IMR-90 (cell line): ENCODE measurements at regions not wholly inside any gene's neighbourhood (a gene's known extent, or its start where the extent isn't known, plus 50 kb on each side); places are given as distances from the start of the nearest gene placed in this dataset.

ENCODE experiments used
- ATAC-seq: fragments of 200-7000 bp; cut with Tn5 transposase; 2 replicates; pipeline ENCODE4 v1.9.1; 2020; ENCODE audit warnings: low read depth, mild to moderate bottlenecking, moderate library complexity
- BruUV-seq: library from RNA; stranded (reverse); fragments of 400-500 nt; replicated peaks from 2 replicates; lab custom pipeline; 2021; lab: Mats Ljungman, UMichigan
- CTCF ChIA-PET: fragments of 300-600 bp; formaldehyde crosslinking; extraction: SDS; loops from one replicate; lab custom pipeline; 2021; ENCODE audit warnings: antibody characterized with exemption; lab: Yijun Ruan, JAX
- POLR2A ChIA-PET: fragments of 300-600 bp; sonication (Branson Sonifier 250); formaldehyde crosslinking; loops from one replicate; lab custom pipeline; 2022; ENCODE audit warnings: antibody characterized with exemption; ENCODE audit not compliant: unreplicated experiment; lab: Charles Lee
- DNase-seq: peaks from one replicate; pipeline ENCODE4 v3.0.0; 2013
- H2AFZ ChIP-seq: replicated peaks from 2 replicates; pipeline ENCODE3; 2013; ENCODE audit warnings: low read length, mild to moderate bottlenecking; ENCODE audit not compliant: poor library complexity
- H2AK5ac ChIP-seq: 2 replicates; pipeline ENCODE4 v1.6.1; 2013; ENCODE audit warnings: low read depth, low read length, inconsistent platforms
- H2AK9ac ChIP-seq: replicated peaks from 2 replicates; pipeline ENCODE3; 2013; ENCODE audit warnings: mild to moderate bottlenecking, low read depth, low read length, moderate library complexity; ENCODE audit not compliant: poor library complexity
- H2BK120ac ChIP-seq: 2 replicates; pipeline ENCODE4 v1.6.1; 2013; ENCODE audit warnings: low read depth, low read length, inconsistent platforms
- H2BK15ac ChIP-seq: 3 replicates; pipeline ENCODE4 v1.6.1; 2013; ENCODE audit warnings: low read depth, low read length, inconsistent platforms
- H2BK20ac ChIP-seq: 2 replicates; pipeline ENCODE4 v1.6.1; 2013; ENCODE audit warnings: low read depth, mild to moderate bottlenecking, inconsistent platforms, low read length, moderate library complexity
- H2BK5ac ChIP-seq: 2 replicates; pipeline ENCODE4 v1.6.1; 2013; ENCODE audit warnings: mild to moderate bottlenecking, low read depth, low read length, inconsistent platforms; ENCODE audit not compliant: poor library complexity, severe bottlenecking
- H3K14ac ChIP-seq: replicated peaks from 2 replicates; pipeline ENCODE4 v1.6.1; 2013; ENCODE audit warnings: low read depth, low read length, inconsistent platforms
- H3K18ac ChIP-seq: 2 replicates; pipeline ENCODE4 v1.6.1; 2013; ENCODE audit warnings: low read depth, low read length, control low read depth
- H3K23ac ChIP-seq: 2 replicates; pipeline ENCODE4 v1.6.1; 2013; ENCODE audit warnings: low read depth, low read length, inconsistent platforms
- H3K27ac ChIP-seq: 2 replicates; pipeline ENCODE4 v1.5.1; 2013; ENCODE audit warnings: mild to moderate bottlenecking, control low read depth, low read length; ENCODE audit not compliant: insufficient read depth
- H3K27me3 ChIP-seq: 2 replicates; pipeline ENCODE4 v1.6.1; 2013; ENCODE audit warnings: low read length; ENCODE audit not compliant: control insufficient read depth, insufficient read depth
- H3K36me3 ChIP-seq: 2 replicates; pipeline ENCODE4 v1.6.1; 2013; ENCODE audit warnings: low read length, mixed read lengths; ENCODE audit not compliant: control insufficient read depth, insufficient read depth
- H3K4ac ChIP-seq: 2 replicates; pipeline ENCODE4 v1.6.1; 2013; ENCODE audit warnings: low read depth, low read length, inconsistent platforms
- H3K4me1 ChIP-seq: 2 replicates; pipeline ENCODE4 v1.6.1; 2013; ENCODE audit warnings: low read length, mixed read lengths; ENCODE audit not compliant: control insufficient read depth, insufficient read depth
- H3K4me2 ChIP-seq: 2 replicates; pipeline ENCODE4 v1.6.1; 2013; ENCODE audit warnings: low read depth, mild to moderate bottlenecking, control low read depth, low read length, moderate library complexity
- H3K4me3 ChIP-seq: 2 replicates; pipeline ENCODE4 v1.5.1; 2013; ENCODE audit warnings: low read depth, mild to moderate bottlenecking, control low read depth, low read length, moderate library complexity; ENCODE audit not compliant: insufficient read depth
- H3K56ac ChIP-seq: 2 replicates; pipeline ENCODE4 v1.6.1; 2013; ENCODE audit warnings: low read length, inconsistent platforms; ENCODE audit not compliant: insufficient read depth; ENCODE audit errors: extremely low read depth
- H3K79me1 ChIP-seq, 2 experiments: 2 replicates each; pipeline ENCODE4 v1.6.1; 2013; ENCODE audit warnings: low read length in 2 of 2, inconsistent platforms in 1 of 2, low read depth in 1 of 2
- H3K9ac ChIP-seq: 2 replicates; pipeline ENCODE4 v1.6.1; 2013; ENCODE audit warnings: low read depth, low read length, control low read depth
- H3K9me1 ChIP-seq: 2 replicates; pipeline ENCODE4 v1.6.1; 2013; ENCODE audit warnings: low read length, inconsistent platforms; ENCODE audit not compliant: insufficient read depth
- H3K9me3 ChIP-seq: 2 replicates; pipeline ENCODE4 v1.6.1; 2013; ENCODE audit warnings: low read length; ENCODE audit not compliant: control insufficient read depth, insufficient read depth
- H4K20me1 ChIP-seq: 2 replicates; pipeline ENCODE4 v1.6.1; 2013; ENCODE audit warnings: low read length, inconsistent platforms; ENCODE audit not compliant: insufficient read depth
- H4K5ac ChIP-seq: 2 replicates; pipeline ENCODE4 v1.6.1; 2013; ENCODE audit warnings: mild to moderate bottlenecking, low read depth, low read length, control low read depth
- H4K8ac ChIP-seq, 2 experiments: 2 replicates each; pipeline ENCODE4 v1.6.1; 2013; ENCODE audit warnings: low read depth in 2 of 2, low read length in 2 of 2, control low read depth in 1 of 2, inconsistent platforms in 1 of 2
- H4K91ac ChIP-seq: 2 replicates; pipeline ENCODE4 v1.6.1; 2013; ENCODE audit warnings: low read depth, low read length, inconsistent platforms; ENCODE audit not compliant: insufficient read depth
- BHLHE40 ChIP-seq: fragments of 150-350 bp; IDR thresholded peaks from 2 replicates; pipeline ENCODE4 v1.6.1; 2016; ENCODE audit warnings: mild to moderate bottlenecking, low read depth, low read length
- CEBPB ChIP-seq: IDR thresholded peaks from 2 replicates; pipeline ENCODE4 v1.6.1; 2012; ENCODE audit warnings: low read depth, low read length, improper control_type of control experiment
- FOS ChIP-seq: fragments of 150-350 bp; IDR thresholded peaks from 2 replicates; pipeline ENCODE4 v1.6.1; 2016; ENCODE audit warnings: low read depth, low read length
- MAFK ChIP-seq: IDR thresholded peaks from 2 replicates; pipeline ENCODE4 v1.6.1; 2012; ENCODE audit warnings: low read depth, low read length, improper control_type of control experiment
- WGBS, 2 experiments: methylation state at CpG; one replicate each; pipeline versions ENCODE4 v1.1.5 to v1.1.7; 2013; ENCODE audit warnings: missing lambda C conversion rate in 2 of 2; ENCODE audit not compliant: insufficient read length in 1 of 2; ENCODE audit errors: extremely low coverage in 2 of 2; 5-methylcytosine and 5-hydroxymethylcytosine counted together
- dilution Hi-C: fragments of 300-500 bp; cut with HindIII; formaldehyde crosslinking; loops from one replicate; pipeline ENCODE4 v1.14.3; 2018; ENCODE audit warnings: low sequenced_read_pairs; ENCODE audit not compliant: unreplicated experiment
- in situ Hi-C: fragments of 300-500 bp; cut with MboI; formaldehyde crosslinking; loops from 3 replicates; pipeline ENCODE4 v1.14.3; 2019; ENCODE audit warnings: low sequenced_read_pairs, inconsistent platforms, mixed read lengths
- intact Hi-C: fragments of 100-400 bp; cut with micrococcal nuclease; formaldehyde crosslinking; loops from 2 replicates; pipeline ENCODE4 v1.10.0; 2022
- TF ChIP-seq, protein P1 (sequence below): conservative IDR thresholded peaks from 2 replicates; pipeline ENCODE4 v1.5.1; 2012; ENCODE audit warnings: mild to moderate bottlenecking, low read depth, low read length, improper control_type of control experiment
- TF ChIP-seq, protein P2 (sequence below): fragments of 150-350 bp; IDR thresholded peaks from 2 replicates; pipeline ENCODE4 v1.6.1; 2017; ENCODE audit warnings: mild to moderate bottlenecking, antibody characterized with exemption, low read length, low read depth

DNA sequence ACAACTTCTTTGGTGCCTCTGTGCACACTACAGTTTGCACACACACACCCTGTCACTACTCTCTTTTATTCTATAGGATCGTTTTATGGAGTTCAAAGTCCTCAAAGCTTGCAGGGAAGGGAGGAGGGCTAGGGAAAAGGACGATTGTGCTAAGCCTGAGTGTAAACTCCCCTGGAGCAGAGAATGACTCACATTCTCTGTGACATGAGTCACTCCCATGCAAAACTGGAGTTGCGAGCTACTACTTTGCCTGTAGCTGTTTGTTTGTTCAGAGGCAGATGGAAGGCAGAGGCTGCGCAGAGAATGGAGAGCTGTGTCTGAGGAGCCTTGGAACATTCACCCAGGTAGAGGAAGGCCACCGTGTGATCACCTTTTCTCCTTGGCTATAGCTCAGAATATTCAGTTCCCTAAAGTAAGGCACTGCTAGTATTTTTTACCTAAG is 80.5 kb upstream of the MBNL2 start:
- H3K18ac ChIP-seq: no peak overlapping the region
- peak overlapping the region; percentile 68 for H2BK5ac ChIP-seq
- no peaks in the 10 kb centered on the region for H3K36me3 ChIP-seq
- H3K56ac ChIP-seq: peak overlapping the region; percentile 73; the same call in 1 of the 2 replicates
- no peak overlapping the region for H3K4me3 ChIP-seq
- POLR2A ChIA-PET: interaction anchor here (0.6 kb wide), 2 partner anchors 16 to 27 kb away, joined by 3 to 4 read pairs; no protein-coding TSS in a partner anchor
- H3K9me1 ChIP-seq: peaks cover 12% of the 10 kb centered on the region
- H2BK20ac ChIP-seq: peak overlapping the region; percentile 67; the same call in 1 of the 2 replicates
- H3K4me1 ChIP-seq: peaks cover 13% of the 10 kb centered on the region
- H3K4me2 ChIP-seq: peak overlapping the region; percentile 76
- 0 out of 4 replicates have a peak overlapping the region, but pooled peaks of 1 of the 2 experiments have one; percentile 20 for H4K8ac ChIP-seq
- no TSS peak for BruUV-seq
- dilution Hi-C loops (no loop called here), intact Hi-C loops (no loop called here), in situ Hi-C loops (no loop called here)
- no peak overlapping the region; the same call in 1 of the 2 replicates for H3K14ac ChIP-seq
- H3K27ac ChIP-seq: peak overlapping the region; percentile 19; the same call in 1 of the 2 replicates
- H3K9me3 ChIP-seq: no peaks in the 10 kb centered on the region
- H2AFZ ChIP-seq: no peak overlapping the region
- no peak overlapping the region for H3K23ac ChIP-seq
- H2AK5ac ChIP-seq: no peak overlapping the region
- CTCF ChIA-PET: interaction anchor here (0.7 to 1.3 kb wide), 8 partner anchors 31 to 1162 kb away, joined by 3 to 4 read pairs (median 3); no protein-coding TSS in a partner anchor
- no peak overlapping the region; the same call in 1 of the 2 replicates for H3K4ac ChIP-seq
- peak; percentile 94 for DNase-seq
- peak overlapping the region; percentile 94 for H2BK120ac ChIP-seq
- no peaks in the 10 kb centered on the region for H3K27me3 ChIP-seq
- no peaks in the 10 kb centered on the region for H4K20me1 ChIP-seq
- no peak overlapping the region for H4K5ac ChIP-seq
- no peak overlapping the region for H2AK9ac ChIP-seq
- peak; percentile 98 for ATAC-seq
- TF ChIP-seq BHLHE40: peak; percentile 68; the same call in 1 of the 2 replicates
- peak; percentile 99 for TF ChIP-seq FOS
- TF ChIP-seq, protein P1, sequence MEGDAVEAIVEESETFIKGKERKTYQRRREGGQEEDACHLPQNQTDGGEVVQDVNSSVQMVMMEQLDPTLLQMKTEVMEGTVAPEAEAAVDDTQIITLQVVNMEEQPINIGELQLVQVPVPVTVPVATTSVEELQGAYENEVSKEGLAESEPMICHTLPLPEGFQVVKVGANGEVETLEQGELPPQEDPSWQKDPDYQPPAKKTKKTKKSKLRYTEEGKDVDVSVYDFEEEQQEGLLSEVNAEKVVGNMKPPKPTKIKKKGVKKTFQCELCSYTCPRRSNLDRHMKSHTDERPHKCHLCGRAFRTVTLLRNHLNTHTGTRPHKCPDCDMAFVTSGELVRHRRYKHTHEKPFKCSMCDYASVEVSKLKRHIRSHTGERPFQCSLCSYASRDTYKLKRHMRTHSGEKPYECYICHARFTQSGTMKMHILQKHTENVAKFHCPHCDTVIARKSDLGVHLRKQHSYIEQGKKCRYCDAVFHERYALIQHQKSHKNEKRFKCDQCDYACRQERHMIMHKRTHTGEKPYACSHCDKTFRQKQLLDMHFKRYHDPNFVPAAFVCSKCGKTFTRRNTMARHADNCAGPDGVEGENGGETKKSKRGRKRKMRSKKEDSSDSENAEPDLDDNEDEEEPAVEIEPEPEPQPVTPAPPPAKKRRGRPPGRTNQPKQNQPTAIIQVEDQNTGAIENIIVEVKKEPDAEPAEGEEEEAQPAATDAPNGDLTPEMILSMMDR: no peak
- TF ChIP-seq CEBPB: peak; percentile 38; the same call in 1 of the 2 replicates
- TF ChIP-seq, protein P2, sequence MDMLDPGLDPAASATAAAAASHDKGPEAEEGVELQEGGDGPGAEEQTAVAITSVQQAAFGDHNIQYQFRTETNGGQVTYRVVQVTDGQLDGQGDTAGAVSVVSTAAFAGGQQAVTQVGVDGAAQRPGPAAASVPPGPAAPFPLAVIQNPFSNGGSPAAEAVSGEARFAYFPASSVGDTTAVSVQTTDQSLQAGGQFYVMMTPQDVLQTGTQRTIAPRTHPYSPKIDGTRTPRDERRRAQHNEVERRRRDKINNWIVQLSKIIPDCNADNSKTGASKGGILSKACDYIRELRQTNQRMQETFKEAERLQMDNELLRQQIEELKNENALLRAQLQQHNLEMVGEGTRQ: no peak
- 0 out of 2 replicates have a peak, but pooled peaks have one; percentile 6 for TF ChIP-seq MAFK
- H4K91ac ChIP-seq: 0 out of 2 replicates have a peak overlapping the region, but pooled peaks have one; percentile 18
- H3K9ac ChIP-seq: no peak overlapping the region
- WGBS, 2 experiments: no CpG with 5 or more reads among the region's 5 CpGs
- H3K79me1 ChIP-seq: no peaks in the 10 kb centered on the region
- no peak overlapping the region for H2BK15ac ChIP-seq
